AG04450 (cell line): ENCODE measurements at regions not wholly inside any gene's neighbourhood (a gene's known extent, or its start where the extent isn't known, plus 50 kb on each side); places are given as distances from the start of the nearest gene placed in this dataset.

ENCODE experiments used
- CTCF ChIA-PET: fragments of 300-600, 350-600 bp; formaldehyde crosslinking; extraction: SDS; loops from one replicate; lab custom pipeline; 2022; ENCODE audit warnings: antibody characterized with exemption, inconsistent platforms; lab: Charles Lee
- POLR2A ChIA-PET: fragments of 350-600 bp; formaldehyde crosslinking; extraction: SDS; loops from one replicate; lab custom pipeline; 2021; ENCODE audit warnings: antibody characterized with exemption, inconsistent platforms; lab: Yijun Ruan, JAX
- DNase-seq: peaks from one replicate; pipeline ENCODE4 v3.0.0-alpha.2; 2011; ENCODE audit warnings: low read depth, low spot score
- H3K27ac ChIP-seq: one replicate; pipeline ENCODE4 v1.5.1; 2012; ENCODE audit warnings: low read depth, low read length, control low read depth
- H3K27me3 ChIP-seq: one replicate; pipeline ENCODE4 v1.6.0; 2012; ENCODE audit warnings: low read length; ENCODE audit not compliant: control insufficient read depth, insufficient read depth
- H3K4me3 ChIP-seq: 2 replicates; pipeline ENCODE4 v1.5.1; 2011; ENCODE audit warnings: mild to moderate bottlenecking, low read depth, low read length, control low read depth
- H3K9me3 ChIP-seq: 2 replicates; pipeline ENCODE4 v1.5.1; 2012; ENCODE audit warnings: low read length; ENCODE audit not compliant: control insufficient read depth, insufficient read depth
- TF ChIP-seq, protein P1 (sequence below): IDR thresholded peaks from 2 replicates; pipeline ENCODE4 v1.5.1; 2011; ENCODE audit warnings: low read depth, low read length, control low read depth, inconsistent platforms

DNA sequence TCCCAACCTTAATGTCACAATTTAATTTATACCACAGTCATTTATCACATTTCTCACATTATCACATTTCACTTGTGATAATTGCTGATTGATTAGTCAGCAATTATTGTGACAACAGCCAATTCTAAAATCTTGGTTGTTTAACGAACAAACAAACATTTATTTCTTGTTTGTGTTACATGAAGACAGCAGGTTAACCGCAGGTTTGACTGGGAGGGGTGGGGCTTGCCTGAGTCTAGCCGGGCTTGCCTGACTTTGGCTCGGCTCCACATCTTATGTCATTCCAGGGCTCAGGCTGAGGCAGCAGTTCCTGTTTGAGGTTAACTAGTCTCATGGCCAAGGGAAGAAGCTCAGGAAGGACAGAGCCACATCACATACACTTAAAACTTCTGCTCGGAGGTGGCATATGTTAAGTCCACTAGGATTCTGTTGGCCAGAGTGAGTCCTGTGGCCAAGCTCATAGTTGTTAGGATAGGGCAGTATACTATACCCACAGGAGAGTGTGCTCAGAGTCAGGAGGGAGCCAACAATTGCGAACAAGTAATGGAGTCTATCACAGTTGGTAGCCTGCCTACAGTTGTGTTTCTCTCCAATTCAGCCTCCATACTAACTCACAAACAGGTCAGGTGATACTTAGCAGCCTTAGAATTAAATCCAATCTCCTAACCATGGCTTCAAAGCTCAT, 90.0 kb upstream of the IFNGR1 start:
- TF ChIP-seq, protein P1, sequence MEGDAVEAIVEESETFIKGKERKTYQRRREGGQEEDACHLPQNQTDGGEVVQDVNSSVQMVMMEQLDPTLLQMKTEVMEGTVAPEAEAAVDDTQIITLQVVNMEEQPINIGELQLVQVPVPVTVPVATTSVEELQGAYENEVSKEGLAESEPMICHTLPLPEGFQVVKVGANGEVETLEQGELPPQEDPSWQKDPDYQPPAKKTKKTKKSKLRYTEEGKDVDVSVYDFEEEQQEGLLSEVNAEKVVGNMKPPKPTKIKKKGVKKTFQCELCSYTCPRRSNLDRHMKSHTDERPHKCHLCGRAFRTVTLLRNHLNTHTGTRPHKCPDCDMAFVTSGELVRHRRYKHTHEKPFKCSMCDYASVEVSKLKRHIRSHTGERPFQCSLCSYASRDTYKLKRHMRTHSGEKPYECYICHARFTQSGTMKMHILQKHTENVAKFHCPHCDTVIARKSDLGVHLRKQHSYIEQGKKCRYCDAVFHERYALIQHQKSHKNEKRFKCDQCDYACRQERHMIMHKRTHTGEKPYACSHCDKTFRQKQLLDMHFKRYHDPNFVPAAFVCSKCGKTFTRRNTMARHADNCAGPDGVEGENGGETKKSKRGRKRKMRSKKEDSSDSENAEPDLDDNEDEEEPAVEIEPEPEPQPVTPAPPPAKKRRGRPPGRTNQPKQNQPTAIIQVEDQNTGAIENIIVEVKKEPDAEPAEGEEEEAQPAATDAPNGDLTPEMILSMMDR, result no peak
- POLR2A ChIA-PET, result no interaction called here
- H3K4me3 ChIP-seq, result no peak overlapping the region
- CTCF ChIA-PET, result interaction anchor here (0.9 kb wide), 1 partner anchor 215 kb away, joined by 3 read pairs; no protein-coding TSS in a partner anchor
- DNase-seq, result no peak
- H3K9me3 ChIP-seq, result no peaks in the 10 kb centered on the region
- H3K27ac ChIP-seq, result no peak overlapping the region
- no peaks in the 10 kb centered on the region for H3K27me3 ChIP-seq

DNA sequence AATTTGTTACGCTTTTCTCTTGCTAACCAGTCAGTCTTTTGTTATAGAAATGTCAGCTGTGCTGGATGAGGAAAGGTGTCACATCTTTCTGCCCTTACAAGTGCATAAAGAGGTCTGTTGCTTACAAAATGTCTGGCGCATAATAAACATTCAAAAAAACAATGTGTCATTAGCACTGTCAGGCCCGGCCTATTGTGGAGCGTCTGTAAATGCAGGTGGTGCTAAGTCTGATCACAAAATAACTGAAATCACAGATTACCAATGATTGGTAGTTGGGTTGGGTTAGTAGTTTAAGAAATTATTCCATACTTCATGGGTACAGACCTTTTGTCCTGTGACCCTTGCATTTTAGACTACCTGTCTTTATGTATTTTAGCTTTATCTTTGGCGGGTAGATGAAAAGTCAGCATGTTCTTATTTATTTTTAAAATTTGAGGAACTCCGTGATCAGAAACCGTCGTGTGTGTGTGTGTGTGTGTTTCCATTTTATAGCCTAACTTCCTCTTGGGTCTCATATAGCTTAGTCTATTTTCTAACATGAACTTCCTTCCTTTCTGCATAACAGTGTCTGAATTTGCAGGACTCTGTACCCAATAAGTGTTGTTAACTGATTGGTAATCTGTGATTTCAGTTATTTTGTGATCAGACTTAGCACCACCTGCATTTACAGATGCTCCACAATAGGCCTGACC, 88.1 kb upstream of the IFNGR1 start:
- no peak for DNase-seq
- Histone ChIP-seq H3K9me3 (no peaks in the 10 kb centered on the region), H3K27me3 (no peaks in the 10 kb centered on the region), H3K27ac (no peak overlapping the region), H3K4me3 (no peak overlapping the region)
- TF ChIP-seq, protein P1, result no peak
- ChIA-PET POLR2A (no interaction called here), CTCF (interaction anchor here (2.1 kb wide), 1 partner anchor 213 kb away, joined by 8 read pairs; no protein-coding TSS in a partner anchor)

DNA sequence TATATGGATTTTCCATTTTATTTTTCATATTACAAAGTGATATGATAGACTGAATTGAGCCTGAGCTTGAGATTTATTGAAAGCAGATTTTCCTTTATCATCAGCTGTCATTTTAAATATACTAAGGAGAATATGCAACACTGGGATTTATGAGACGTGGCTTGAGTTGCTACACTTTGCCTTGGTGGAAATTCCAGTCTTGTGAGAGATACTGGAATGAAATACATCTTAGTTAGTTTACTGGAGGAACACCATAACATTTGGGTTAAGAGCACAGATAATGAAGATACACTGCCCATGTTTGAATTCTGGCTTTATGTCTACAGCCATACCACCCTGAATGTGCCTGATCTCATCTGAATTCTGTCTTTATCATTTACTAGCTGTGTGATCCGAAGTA, 86.5 kb upstream of the IFNGR1 start:
- CTCF ChIA-PET, result interaction anchor here (2.1 to 2.6 kb wide), 2 partner anchors 9 to 211 kb away, joined by 8 to 16 read pairs; no protein-coding TSS in a partner anchor
- no peak overlapping the region for H3K27ac ChIP-seq
- H3K9me3 ChIP-seq, result no peaks in the 10 kb centered on the region
- no peak overlapping the region for H3K4me3 ChIP-seq
- TF ChIP-seq, protein P1, result no peak
- no peak for DNase-seq
- POLR2A ChIA-PET, result no interaction called here
- H3K27me3 ChIP-seq, result no peaks in the 10 kb centered on the region

DNA sequence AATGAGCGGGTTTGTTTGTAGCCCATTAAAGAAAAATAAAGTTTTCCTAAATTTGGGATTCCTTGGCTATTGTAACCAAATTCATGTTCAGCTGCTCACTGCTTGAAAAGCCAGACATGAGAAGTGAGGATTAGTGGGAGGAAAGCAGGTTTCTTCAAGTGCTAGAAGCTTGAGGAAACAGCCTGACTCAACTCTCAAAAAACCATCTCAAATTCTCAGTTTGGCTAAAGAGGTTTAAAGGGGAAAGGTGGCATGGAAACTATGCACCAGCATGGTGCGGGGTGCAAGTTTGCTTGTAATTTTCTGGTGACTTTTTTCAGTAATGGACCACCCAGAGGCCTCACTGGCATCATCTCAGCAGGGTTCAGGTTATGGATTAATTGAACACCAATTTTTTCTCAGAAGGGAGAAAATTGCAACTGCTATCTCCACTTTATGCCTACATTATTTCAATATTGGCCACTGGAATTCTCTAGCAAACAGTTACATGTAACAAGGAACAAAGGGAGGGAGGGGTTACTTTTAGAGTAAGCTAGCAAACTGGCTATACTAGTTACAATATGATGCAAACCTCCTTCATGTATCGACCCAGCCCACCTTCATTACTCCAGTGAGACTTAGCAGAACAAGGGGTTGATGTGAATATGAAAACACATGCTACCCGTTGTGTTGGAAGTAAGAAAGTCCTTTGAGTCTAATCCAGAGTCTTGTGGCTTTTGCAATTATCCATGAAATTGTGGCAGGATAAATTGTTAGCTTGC, 85.0 kb upstream of the IFNGR1 start:
- Histone ChIP-seq H3K27me3 (no peaks in the 10 kb centered on the region), H3K27ac (no peak overlapping the region), H3K9me3 (no peaks in the 10 kb centered on the region), H3K4me3 (no peak overlapping the region)
- CTCF ChIA-PET, result interaction anchor here (2.6 kb wide), 1 partner anchor 10 kb away, joined by 16 read pairs; no protein-coding TSS in a partner anchor
- POLR2A ChIA-PET, result no interaction called here
- TF ChIP-seq, protein P1, result no peak
- DNase-seq, result no peak
